ENCODE measurements at regions not wholly inside any gene's neighbourhood (a gene's known extent, or its start where the extent isn't known, plus 50 kb on each side); places are given as distances from the start of the nearest gene placed in this dataset.

DNA sequence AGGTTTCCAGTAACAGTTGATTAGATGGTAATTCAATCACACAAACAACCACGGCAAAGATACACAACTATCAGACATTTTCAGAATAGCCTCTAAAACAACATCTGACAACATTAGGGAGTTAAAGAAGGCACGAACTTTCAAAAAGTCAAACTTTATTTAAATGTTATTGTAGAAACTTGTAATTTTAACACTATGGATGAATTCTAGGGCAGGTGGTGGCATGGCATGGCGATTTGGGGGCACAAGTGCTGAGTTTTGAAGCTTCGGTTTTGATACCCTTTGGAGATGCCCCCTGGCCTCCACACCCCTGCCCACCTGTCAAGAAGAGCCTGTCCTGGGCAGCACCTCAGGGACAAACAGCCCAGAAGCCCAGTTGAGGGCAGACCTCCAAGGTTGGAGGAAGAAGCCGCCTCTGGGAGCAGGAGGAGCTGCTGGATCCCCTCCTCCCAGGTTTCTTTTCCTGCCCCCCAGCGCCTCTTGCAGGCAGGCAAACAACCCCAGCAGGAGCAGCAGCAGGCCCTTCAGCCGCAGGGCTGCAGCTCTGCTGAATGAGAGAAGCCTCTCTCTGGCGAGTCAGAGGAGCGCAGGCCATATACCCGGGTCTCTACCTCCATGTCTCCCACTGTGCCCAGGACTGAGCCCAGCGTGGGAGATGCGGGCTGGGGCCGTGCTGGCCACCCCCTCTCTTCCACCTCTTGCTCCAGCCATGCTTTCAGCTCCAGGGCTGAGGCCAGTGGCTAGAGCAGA lies 102.1 kb upstream of the IGLL5 start:
- Mint-ChIP-seq H3K27ac (peak overlapping the region in 7 of 8 donors; percentile 36 to 84 (median 61)), H3K36me3 (peaks cover 4 to 22% (median 11%) of the 10 kb centered on the region in 3 donors), H3K4me1 (peaks cover 60 to 74% (median 61%) of the 10 kb centered on the region in 3 donors), H3K4me3 (peak overlapping the region in 2 of 7 donors; percentile 7 to 44), H3K27me3 (no peaks in the 10 kb centered on the region), H3K9me3 (peaks cover 0 to 4% (median 0%) of the 10 kb centered on the region in 5 donors)
- no peak overlapping the region for H3K4me3 ChIP-seq (ENCODE audit: low read length)
- ChIA-PET POLR2A (interaction anchor here (1.3 kb wide), 1 partner anchor 35 kb away, joined by 3 read pairs; no protein-coding TSS in a partner anchor), CTCF (interaction anchor here (1.1 to 7.9 kb wide), 6 partner anchors 16 to 97 kb away, joined by 3 to 86 read pairs (median 21); no protein-coding TSS in a partner anchor)
- no peaks in the 10 kb centered on the region for H3K9me3 ChIP-seq (ENCODE audit: low read length)
- no peak overlapping the region for H3K27ac ChIP-seq (ENCODE audit: low read depth, low read length)
- H3K27me3 ChIP-seq (ENCODE audit: insufficient read depth, low read length, poor library complexity, severe bottlenecking): no peaks in the 10 kb centered on the region
- H3K4me1 ChIP-seq (ENCODE audit: insufficient read depth, low read length): peaks cover 35% of the 10 kb centered on the region
- H3K36me3 ChIP-seq (ENCODE audit: insufficient read depth, low read length): no peaks in the 10 kb centered on the region
- no peak for DNase-seq

DNA sequence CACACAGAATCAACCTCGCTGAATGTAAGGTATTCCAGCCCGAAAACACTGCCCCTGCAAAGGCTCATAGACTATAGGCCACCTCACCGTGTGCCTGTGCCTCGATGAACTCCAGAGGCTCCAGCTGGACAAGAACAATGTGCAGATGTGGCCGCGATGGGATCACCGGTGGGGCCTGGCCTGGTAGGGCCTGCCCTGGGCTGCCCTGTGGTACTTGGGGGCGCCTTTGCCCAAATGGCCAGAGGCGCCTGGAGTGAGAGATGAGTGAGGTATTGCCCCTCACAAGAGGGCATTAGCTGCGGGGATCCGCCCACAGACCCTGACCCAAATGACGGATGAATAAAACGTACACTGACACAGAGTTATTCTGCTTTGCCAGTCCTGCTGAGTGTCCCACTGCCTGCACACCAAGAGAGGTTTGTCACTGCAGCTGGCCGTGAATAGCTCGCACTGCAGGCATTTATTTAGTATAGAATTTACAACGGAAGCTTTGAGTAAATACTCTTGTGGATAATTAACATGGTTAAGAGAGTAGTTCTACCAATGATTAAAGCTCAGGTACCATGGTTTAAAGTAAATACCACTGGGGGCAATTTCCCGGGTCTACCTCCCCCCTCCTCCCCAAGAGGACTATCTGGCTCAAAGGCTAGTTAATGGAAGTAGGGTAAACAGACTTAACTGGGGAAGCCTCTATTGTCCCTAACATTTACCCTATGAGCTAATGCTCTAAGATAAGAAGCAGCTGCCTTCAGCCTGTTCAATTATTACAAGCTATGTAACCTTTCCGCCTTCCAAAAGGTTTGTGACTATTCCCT lies 101.1 kb upstream of the IGLL5 start:
- H3K36me3 ChIP-seq (ENCODE audit: insufficient read depth, low read length): no peaks in the 10 kb centered on the region
- H3K4me1 Mint-ChIP-seq: peaks cover 67 to 81% (median 68%) of the 10 kb centered on the region in 3 donors
- H3K27me3 ChIP-seq (ENCODE audit: insufficient read depth, low read length, poor library complexity, severe bottlenecking): no peaks in the 10 kb centered on the region
- peaks cover 0 to 3% (median 0%) of the 10 kb centered on the region in 5 donors for H3K9me3 Mint-ChIP-seq
- H3K4me1 ChIP-seq (ENCODE audit: insufficient read depth, low read length): peaks cover 43% of the 10 kb centered on the region
- DNase-seq: no peak
- H3K4me3 Mint-ChIP-seq: peak overlapping the region in 6 of 7 donors; percentile 49 to 88 (median 70)
- no peaks in the 10 kb centered on the region for H3K9me3 ChIP-seq (ENCODE audit: low read length)
- peak overlapping the region; percentile 53 to 97 (median 85) for H3K27ac Mint-ChIP-seq
- H3K4me3 ChIP-seq (ENCODE audit: low read length): no peak overlapping the region
- ChIA-PET CTCF (interaction anchor here (0.6 to 7.9 kb wide), 13 partner anchors 11 to 96 kb away, joined by 3 to 86 read pairs (median 5); no protein-coding TSS in a partner anchor), POLR2A (interaction anchor here (1.3 kb wide), 1 partner anchor 34 kb away, joined by 3 read pairs; no protein-coding TSS in a partner anchor)
- no peaks in the 10 kb centered on the region for H3K27me3 Mint-ChIP-seq
- H3K27ac ChIP-seq (ENCODE audit: low read depth, low read length): peak overlapping the region; percentile 27
- H3K36me3 Mint-ChIP-seq: peaks cover 2 to 18% (median 11%) of the 10 kb centered on the region in 3 donors

DNA sequence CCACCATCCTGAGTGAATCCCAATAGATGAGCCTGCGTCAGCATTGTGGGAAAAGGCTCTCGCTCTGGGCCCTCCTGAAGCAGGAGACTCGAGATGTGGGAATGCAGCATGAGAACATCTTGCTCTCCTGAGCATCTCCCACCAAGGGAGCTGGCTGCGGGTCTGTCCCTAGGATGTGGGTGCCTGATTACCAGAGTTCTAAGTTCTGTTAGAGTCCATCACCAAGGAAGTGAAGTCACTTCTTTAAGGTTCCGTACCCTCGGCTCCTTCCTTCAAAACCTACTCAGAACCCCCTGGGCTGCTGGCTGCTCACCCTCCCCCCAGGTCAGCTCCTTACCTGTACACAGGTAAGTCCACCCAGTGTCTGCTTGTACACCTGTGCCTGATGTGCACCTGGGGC lies 100.5 kb upstream of the IGLL5 start:
- Mint-ChIP-seq H3K27me3 (no peaks in the 10 kb centered on the region), H3K4me3 (peak overlapping the region in 6 of 7 donors; percentile 55 to 88 (median 70)), H3K9me3 (peaks cover 0 to 3% (median 0%) of the 10 kb centered on the region in 5 donors), H3K4me1 (peaks cover 72 to 84% (median 73%) of the 10 kb centered on the region in 3 donors), H3K27ac (peak overlapping the region; percentile 53 to 97 (median 85)), H3K36me3 (peaks cover 2 to 16% (median 13%) of the 10 kb centered on the region in 3 donors)
- Histone ChIP-seq H3K27me3 (ENCODE audit: insufficient read depth, low read length, poor library complexity, severe bottlenecking) (no peaks in the 10 kb centered on the region), H3K4me3 (ENCODE audit: low read length) (no peak overlapping the region), H3K36me3 (ENCODE audit: insufficient read depth, low read length) (no peaks in the 10 kb centered on the region), H3K27ac (ENCODE audit: low read depth, low read length) (peak overlapping the region; percentile 27), H3K4me1 (ENCODE audit: insufficient read depth, low read length) (peaks cover 49% of the 10 kb centered on the region), H3K9me3 (ENCODE audit: low read length) (no peaks in the 10 kb centered on the region)
- ChIA-PET POLR2A (interaction anchor here (1.6 kb wide), 1 partner anchor 97 kb away, joined by 4 read pairs; no protein-coding TSS in a partner anchor), CTCF (interaction anchor here (0.8 to 7.9 kb wide), 17 partner anchors 10 to 95 kb away, joined by 3 to 86 read pairs (median 11); no protein-coding TSS in a partner anchor)
- DNase-seq: no peak

DNA sequence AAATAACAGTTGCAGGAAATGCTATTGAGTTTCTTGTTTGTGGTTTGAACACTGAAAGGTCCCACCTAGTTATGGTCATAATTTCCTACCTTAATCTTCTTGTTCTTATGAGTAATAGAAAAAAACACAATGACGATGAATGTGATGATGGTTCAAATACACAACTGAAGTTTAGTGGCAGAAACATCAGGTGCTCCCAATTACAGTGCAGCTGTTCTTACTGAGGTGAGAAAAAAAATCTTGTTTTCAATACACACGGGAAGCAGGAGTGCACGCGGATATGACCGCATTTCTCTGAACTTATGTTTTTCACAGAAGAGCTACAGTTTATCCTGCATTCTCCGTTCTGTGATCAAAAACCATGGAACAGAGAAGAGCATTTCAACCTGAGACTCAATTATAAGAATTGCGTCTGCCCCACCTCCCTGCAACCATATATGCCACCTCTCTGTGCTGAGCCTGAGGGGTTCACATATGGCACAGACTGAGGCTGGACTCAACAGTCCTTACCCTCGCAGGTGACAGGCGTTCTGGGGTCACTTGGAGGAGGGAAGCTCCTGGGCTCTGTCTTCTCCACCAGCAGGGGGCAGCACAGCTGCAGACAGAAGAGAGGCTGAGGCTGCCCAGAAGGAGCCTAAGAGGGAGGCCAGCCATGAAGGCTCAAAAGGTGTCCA lies 99.7 kb upstream of the IGLL5 start:
- Histone ChIP-seq H3K36me3 (ENCODE audit: insufficient read depth, low read length) (no peaks in the 10 kb centered on the region), H3K9me3 (ENCODE audit: low read length) (no peaks in the 10 kb centered on the region), H3K4me3 (ENCODE audit: low read length) (no peak overlapping the region), H3K27me3 (ENCODE audit: insufficient read depth, low read length, poor library complexity, severe bottlenecking) (no peaks in the 10 kb centered on the region), H3K27ac (ENCODE audit: low read depth, low read length) (peak overlapping the region; percentile 38), H3K4me1 (ENCODE audit: insufficient read depth, low read length) (peaks cover 57% of the 10 kb centered on the region)
- peak overlapping the region; percentile 78 to 99 (median 90) for H3K27ac Mint-ChIP-seq
- H3K36me3 Mint-ChIP-seq: peaks cover 2 to 16% (median 15%) of the 10 kb centered on the region in 3 donors
- H3K4me1 Mint-ChIP-seq: peaks cover 79 to 92% (median 80%) of the 10 kb centered on the region in 3 donors
- CTCF ChIA-PET: interaction anchor here (0.6 to 7.9 kb wide), 26 partner anchors 9 to 95 kb away, joined by 3 to 86 read pairs (median 8); no protein-coding TSS in a partner anchor
- H3K4me3 Mint-ChIP-seq: peak overlapping the region; percentile 22 to 83 (median 52)
- H3K9me3 Mint-ChIP-seq: peaks cover 0 to 3% (median 0%) of the 10 kb centered on the region in 5 donors
- DNase-seq: peak; percentile 46 to 84 (median 57)
- H3K27me3 Mint-ChIP-seq: no peaks in the 10 kb centered on the region
- POLR2A ChIA-PET: interaction anchor here (0.7 to 1.6 kb wide), 6 partner anchors 29 to 96 kb away, joined by 3 to 5 read pairs (median 4); no protein-coding TSS in a partner anchor

DNA sequence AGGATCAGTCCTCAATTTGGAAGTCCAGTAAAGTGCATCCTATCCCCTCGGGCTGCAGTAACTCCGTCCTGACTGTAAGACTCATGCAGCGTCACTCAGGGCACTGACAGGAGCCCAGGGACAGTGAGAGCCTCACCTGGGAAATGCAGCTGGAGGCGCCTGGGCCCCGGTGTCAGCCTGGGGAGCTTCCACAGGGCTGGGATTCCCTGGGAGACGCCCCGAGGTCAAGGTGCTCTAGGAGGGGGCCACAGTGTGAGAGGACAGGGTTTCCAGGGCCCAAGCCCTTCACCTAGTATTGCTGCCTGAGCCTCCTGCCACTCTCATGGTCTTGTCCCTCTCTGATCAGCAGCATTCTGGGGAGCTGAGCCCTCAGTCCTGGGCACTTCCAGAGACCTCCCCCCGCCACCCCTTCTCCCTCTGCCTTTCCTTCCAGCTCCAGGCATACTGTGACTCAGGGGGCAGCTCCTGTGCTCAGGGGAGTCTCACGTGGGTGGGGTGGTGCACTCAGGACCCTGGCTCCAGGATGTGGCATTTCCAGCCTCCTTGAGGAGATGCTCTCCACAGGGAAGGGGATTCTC lies 99.1 kb upstream of the IGLL5 start:
- H3K27ac ChIP-seq (ENCODE audit: low read depth, low read length): peak overlapping the region; percentile 38
- H3K27me3 ChIP-seq (ENCODE audit: insufficient read depth, low read length, poor library complexity, severe bottlenecking): no peaks in the 10 kb centered on the region
- Mint-ChIP-seq H3K4me3 (peak overlapping the region in 5 of 7 donors; percentile 43 to 83 (median 55)), H3K9me3 (peaks cover 0 to 3% (median 0%) of the 10 kb centered on the region in 5 donors), H3K27me3 (no peaks in the 10 kb centered on the region), H3K36me3 (peaks cover 2 to 18% (median 16%) of the 10 kb centered on the region in 3 donors), H3K27ac (peak overlapping the region; percentile 78 to 99 (median 90)), H3K4me1 (peaks cover 81 to 95% (median 83%) of the 10 kb centered on the region in 3 donors)
- ChIA-PET CTCF (interaction anchor here (0.6 to 7.9 kb wide), 23 partner anchors 9 to 94 kb away, joined by 3 to 86 read pairs (median 9); no protein-coding TSS in a partner anchor), POLR2A (interaction anchor here (0.7 to 2.5 kb wide), 7 partner anchors 30 to 96 kb away, joined by 3 to 9 read pairs (median 5); no protein-coding TSS in a partner anchor)
- peaks cover 60% of the 10 kb centered on the region for H3K4me1 ChIP-seq (ENCODE audit: insufficient read depth, low read length)
- no peaks in the 10 kb centered on the region for H3K9me3 ChIP-seq (ENCODE audit: low read length)
- H3K36me3 ChIP-seq (ENCODE audit: insufficient read depth, low read length): no peaks in the 10 kb centered on the region
- H3K4me3 ChIP-seq (ENCODE audit: low read length): no peak overlapping the region
- DNase-seq: no peak

DNA sequence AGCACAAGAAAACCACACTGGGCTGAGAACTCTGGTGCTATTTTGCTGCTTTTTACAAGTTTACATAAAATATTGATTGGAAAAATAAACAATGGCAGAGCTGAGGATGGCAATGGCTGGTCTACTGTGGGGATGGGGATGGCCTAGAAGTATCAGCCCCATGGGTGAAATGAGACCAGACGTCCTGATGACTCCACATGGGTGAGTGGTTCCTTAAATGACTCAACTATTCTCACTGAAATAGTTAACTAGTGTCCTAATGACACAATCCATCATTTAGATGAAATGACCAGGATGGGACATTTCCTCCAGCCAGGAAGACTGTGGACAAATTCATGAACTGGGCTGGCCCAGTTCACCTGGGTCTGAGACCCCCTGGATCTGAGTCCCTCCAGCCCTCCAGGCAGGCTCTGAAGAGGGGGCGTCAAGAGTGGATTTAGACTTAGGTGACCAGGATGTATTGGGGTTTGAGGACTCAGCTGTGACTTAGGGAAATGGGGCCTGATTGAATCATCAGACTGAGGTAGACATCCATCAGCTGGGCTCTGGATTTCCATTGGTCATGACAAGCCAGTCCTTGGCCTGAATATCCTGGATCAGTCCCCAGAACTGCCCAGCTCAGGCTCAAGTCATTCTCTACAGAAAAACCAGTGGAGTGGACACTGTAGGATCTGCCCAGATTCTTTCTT lies 98.2 kb upstream of the IGLL5 start:
- CTCF ChIA-PET: interaction anchor here (0.9 to 7.9 kb wide), 18 partner anchors 8 to 93 kb away, joined by 3 to 86 read pairs (median 12); no protein-coding TSS in a partner anchor
- DNase-seq: no peak
- H3K27ac ChIP-seq (ENCODE audit: low read depth, low read length): peak overlapping the region; percentile 38
- no peaks in the 10 kb centered on the region for H3K27me3 Mint-ChIP-seq
- H3K4me1 Mint-ChIP-seq: peaks cover 76 to 96% (median 81%) of the 10 kb centered on the region in 3 donors
- H3K9me3 ChIP-seq (ENCODE audit: low read length): no peaks in the 10 kb centered on the region
- H3K36me3 ChIP-seq (ENCODE audit: insufficient read depth, low read length): no peaks in the 10 kb centered on the region
- H3K27ac Mint-ChIP-seq: peak overlapping the region; percentile 84 to 99 (median 92)
- peaks cover 60% of the 10 kb centered on the region for H3K4me1 ChIP-seq (ENCODE audit: insufficient read depth, low read length)
- H3K36me3 Mint-ChIP-seq: peaks cover 3 to 23% (median 17%) of the 10 kb centered on the region in 3 donors
- H3K4me3 ChIP-seq (ENCODE audit: low read length): no peak overlapping the region
- POLR2A ChIA-PET: interaction anchor here (1.6 to 2.5 kb wide), 2 partner anchors 20 to 30 kb away, joined by 5 to 9 read pairs; no protein-coding TSS in a partner anchor
- no peaks in the 10 kb centered on the region for H3K27me3 ChIP-seq (ENCODE audit: insufficient read depth, low read length, poor library complexity, severe bottlenecking)
- H3K4me3 Mint-ChIP-seq: peak overlapping the region in 5 of 7 donors; percentile 43 to 78 (median 75)
- peaks cover 0 to 3% (median 0%) of the 10 kb centered on the region in 5 donors for H3K9me3 Mint-ChIP-seq
